Adipocyte (in vitro differentiated cells): ENCODE measurements at regions not wholly inside any gene's neighbourhood (a gene's known extent, or its start where the extent isn't known, plus 50 kb on each side); places are given as distances from the start of the nearest gene placed in this dataset.
A peak's percentile ranks its signal among the peaks of the same experiment; 100 is the strongest.

ENCODE experiments used
- DNase-seq: peaks from one replicate; pipeline ENCODE4 v3.0.0-alpha.2; 2015; ENCODE audit warnings: low read depth
- H3K27me3 ChIP-seq: replicated peaks from 2 replicates; pipeline ENCODE4 v1.7.0; 2013; ENCODE audit warnings: mild to moderate bottlenecking, low read length, moderate library complexity; ENCODE audit not compliant: control insufficient read depth, insufficient read depth
- H3K36me3 ChIP-seq: 2 replicates; pipeline ENCODE4 v1.7.0; 2013; ENCODE audit warnings: low read length, mild to moderate bottlenecking, moderate library complexity; ENCODE audit not compliant: control insufficient read depth, insufficient read depth, severe bottlenecking
- H3K4me1 ChIP-seq: 2 replicates; pipeline ENCODE4 v1.7.0; 2013; ENCODE audit warnings: mild to moderate bottlenecking, low read length, moderate library complexity; ENCODE audit not compliant: control insufficient read depth, insufficient read depth
- H3K4me3 ChIP-seq: 2 replicates; pipeline ENCODE4 v1.7.0; 2013; ENCODE audit warnings: mild to moderate bottlenecking, low read length, moderate library complexity
- H3K9ac ChIP-seq: 2 replicates; pipeline ENCODE4 v1.7.0; 2013; ENCODE audit warnings: mild to moderate bottlenecking, low read length, moderate library complexity
- H3K9me3 ChIP-seq: 2 replicates; pipeline ENCODE4 v1.7.0; 2013; ENCODE audit warnings: mild to moderate bottlenecking, low read length, moderate library complexity; ENCODE audit not compliant: control insufficient read depth

DNA sequence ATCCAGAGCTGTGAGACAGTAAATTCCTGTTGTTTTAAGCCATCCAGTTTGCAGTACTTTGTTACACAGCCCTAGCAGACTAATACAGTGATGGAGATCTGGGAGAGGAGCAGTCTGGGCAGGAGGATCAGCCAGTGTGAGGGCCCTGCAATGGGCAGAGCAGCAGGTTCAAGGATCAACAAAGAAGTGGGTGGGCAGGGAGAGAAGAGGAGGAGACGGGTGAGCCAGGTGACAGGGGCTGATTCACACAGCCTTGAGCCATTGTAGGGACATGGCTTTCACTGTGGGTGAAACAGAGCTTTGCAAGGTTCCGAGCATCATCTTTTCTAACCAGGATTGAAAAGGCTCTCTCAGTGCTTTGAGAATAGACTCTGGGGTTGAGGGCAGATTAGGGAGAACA is 88.2 kb upstream of the MVB12B start:
- no peak for DNase-seq
- Histone ChIP-seq H3K4me1 (no peaks in the 10 kb centered on the region), H3K27me3 (peaks cover 8% of the 10 kb centered on the region), H3K9ac (no peak overlapping the region), H3K9me3 (peaks cover 20% of the 10 kb centered on the region), H3K36me3 (no peaks in the 10 kb centered on the region), H3K4me3 (no peak overlapping the region)

GRCh38 chr9:126239515-126239914 is 87.1 kb upstream of the MVB12B start:
- peaks cover 28% of the 10 kb centered on the region for H3K9me3 ChIP-seq
- H3K4me3 ChIP-seq, result no peak overlapping the region
- no peaks in the 10 kb centered on the region for H3K4me1 ChIP-seq
- DNase-seq, result no peak
- no peak overlapping the region for H3K9ac ChIP-seq
- H3K36me3 ChIP-seq, result no peaks in the 10 kb centered on the region
- peaks cover 3% of the 10 kb centered on the region for H3K27me3 ChIP-seq

- Histone ChIP-seq H3K9ac (no peak overlapping the region), H3K4me3 (no peak overlapping the region), H3K27me3 (no peaks in the 10 kb centered on the region), H3K9me3 (peaks cover 36% of the 10 kb centered on the region), H3K36me3 (no peaks in the 10 kb centered on the region), H3K4me1 (no peaks in the 10 kb centered on the region)
- DNase-seq, result no peak
These were observed 85.8 kb upstream of the MVB12B start for GRCh38 chr9:126240835-126241234.

- Histone ChIP-seq H3K9ac (no peak overlapping the region), H3K4me3 (no peak overlapping the region), H3K27me3 (no peaks in the 10 kb centered on the region), H3K4me1 (peaks cover 7% of the 10 kb centered on the region), H3K9me3 (peaks cover 17% of the 10 kb centered on the region), H3K36me3 (no peaks in the 10 kb centered on the region)
- DNase-seq, result peak; percentile 46
These were observed 77.9 kb upstream of the MVB12B start for GRCh38 chr9:126248680-126249079.

DNA sequence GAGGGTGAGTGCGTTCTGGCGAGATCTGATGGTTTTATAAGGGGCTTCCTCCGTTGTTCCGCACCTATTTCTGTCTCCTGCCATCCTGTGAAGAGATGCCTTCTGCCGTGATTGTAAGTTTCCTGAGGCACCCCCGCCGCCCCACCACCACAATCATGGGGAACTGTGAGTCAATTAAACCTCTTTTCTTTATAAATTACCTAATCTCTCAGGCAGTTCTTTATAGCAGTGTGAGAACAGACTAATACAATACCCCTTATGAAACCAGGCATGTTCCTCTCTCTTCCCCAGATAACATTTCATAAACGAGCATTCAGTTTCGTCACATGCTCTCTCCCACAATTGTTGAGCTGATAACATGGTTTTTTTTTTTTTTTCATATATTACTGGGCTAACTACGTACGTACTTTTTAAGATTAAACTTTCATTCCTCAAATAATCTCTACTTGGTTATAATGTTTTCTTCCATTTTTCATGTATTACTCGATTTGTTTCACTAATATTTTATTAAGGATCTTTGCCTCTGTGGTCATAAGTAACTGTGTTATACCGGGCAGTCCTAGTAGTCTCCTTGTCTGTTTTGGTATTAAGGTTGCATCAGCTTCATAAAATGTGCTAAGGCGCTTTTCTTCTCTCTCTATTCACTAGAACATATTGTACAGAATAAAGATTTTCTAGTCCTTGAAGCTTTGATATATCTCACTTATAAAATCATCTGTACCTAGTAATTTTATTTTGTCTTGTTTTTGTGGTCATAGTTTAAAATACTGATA is 64.9 kb upstream of the MVB12B start:
- Histone ChIP-seq H3K9ac (no peak overlapping the region), H3K4me1 (no peaks in the 10 kb centered on the region), H3K27me3 (peaks cover 24% of the 10 kb centered on the region), H3K36me3 (no peaks in the 10 kb centered on the region), H3K4me3 (no peak overlapping the region), H3K9me3 (peaks cover 13% of the 10 kb centered on the region)
- no peak for DNase-seq

GRCh38 chr9:126262738-126263137 is 63.9 kb upstream of the MVB12B start:
- Histone ChIP-seq H3K9ac (no peak overlapping the region), H3K4me3 (no peak overlapping the region), H3K36me3 (no peaks in the 10 kb centered on the region), H3K9me3 (peaks cover 13% of the 10 kb centered on the region), H3K27me3 (peaks cover 29% of the 10 kb centered on the region), H3K4me1 (no peaks in the 10 kb centered on the region)
- no peak for DNase-seq

- no peak for DNase-seq
- no peak overlapping the region for H3K9ac ChIP-seq
- no peaks in the 10 kb centered on the region for H3K4me1 ChIP-seq
- H3K4me3 ChIP-seq, result no peak overlapping the region
- H3K9me3 ChIP-seq, result peaks cover 23% of the 10 kb centered on the region
- peaks cover 39% of the 10 kb centered on the region for H3K27me3 ChIP-seq
- no peaks in the 10 kb centered on the region for H3K36me3 ChIP-seq
These were observed 56.1 kb upstream of the MVB12B start for GRCh38 chr9:126270556-126270955.

DNA sequence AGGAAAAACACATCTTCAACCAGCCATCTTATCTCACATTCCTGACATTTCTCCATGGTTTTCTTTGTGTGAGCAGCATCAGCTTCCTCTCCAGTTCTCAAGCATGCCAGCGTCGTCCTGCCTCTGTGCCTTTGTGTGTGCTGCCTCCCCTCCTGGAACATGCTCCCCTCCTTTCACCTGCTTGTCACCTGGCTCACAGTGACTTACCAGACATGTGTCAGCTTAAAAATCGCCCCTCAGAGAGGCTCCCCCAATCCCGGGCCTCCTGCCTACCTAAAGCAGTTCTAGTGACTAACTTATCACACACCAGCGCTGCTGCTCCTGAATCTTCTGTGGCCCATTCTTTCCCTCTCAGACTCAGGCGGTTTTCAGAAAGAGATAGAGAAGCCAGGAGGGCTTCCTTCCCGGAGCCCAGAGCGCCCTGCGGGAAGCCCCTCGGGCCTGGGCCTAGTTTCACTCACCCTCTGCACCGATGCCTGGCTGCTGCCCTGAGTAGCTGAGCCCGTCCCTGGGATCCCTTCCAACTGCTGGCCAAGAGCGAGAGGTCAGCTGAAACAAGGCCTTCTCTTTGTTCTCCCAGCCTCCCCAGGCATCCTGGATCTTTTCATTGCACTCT is 51.1 kb upstream of the MVB12B start:
- Histone ChIP-seq H3K4me3 (no peak overlapping the region), H3K36me3 (no peaks in the 10 kb centered on the region), H3K4me1 (no peaks in the 10 kb centered on the region), H3K27me3 (peaks cover 12% of the 10 kb centered on the region), H3K9ac (no peak overlapping the region), H3K9me3 (peaks cover 41% of the 10 kb centered on the region)
- no peak for DNase-seq

DNA sequence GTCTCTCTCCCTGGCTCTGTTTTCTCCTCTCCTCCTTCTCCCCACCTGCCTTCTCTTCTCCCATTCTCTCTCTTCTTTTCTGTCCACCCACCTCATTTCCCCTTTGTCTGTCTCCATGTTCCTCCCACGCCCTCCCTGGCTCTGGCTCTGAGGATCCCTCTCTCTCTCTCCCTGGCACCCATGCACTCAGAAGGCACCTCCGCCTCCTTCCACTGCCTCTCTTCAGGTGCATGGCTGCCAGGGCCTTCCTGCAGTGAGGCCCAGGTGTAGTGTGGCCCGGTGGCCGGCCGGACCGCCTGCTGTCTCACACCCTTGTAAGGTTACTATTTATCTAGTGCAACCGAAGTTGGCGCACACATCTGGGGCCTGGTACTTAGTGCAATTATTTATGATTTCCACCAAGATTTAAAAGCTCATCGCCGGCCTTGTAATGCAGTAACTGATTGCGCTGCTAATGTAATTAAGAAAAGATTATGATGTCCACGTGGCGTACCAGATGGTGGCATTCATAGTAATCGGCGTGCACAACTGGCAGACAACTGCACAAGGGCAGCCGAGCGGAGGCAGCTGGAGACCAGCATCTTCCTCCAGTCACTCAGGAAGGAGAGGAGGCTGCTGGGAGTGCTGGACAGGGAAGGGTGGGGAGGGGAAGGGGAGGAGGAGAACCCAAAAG is 50.4 kb upstream of the MVB12B start:
- H3K36me3 ChIP-seq, result no peaks in the 10 kb centered on the region
- DNase-seq, result no peak

More for the DNA sequence above, 50.4 kb upstream of the MVB12B start:
- Histone ChIP-seq H3K27me3 (peaks cover 11% of the 10 kb centered on the region), H3K4me1 (no peaks in the 10 kb centered on the region), H3K9me3 (peaks cover 44% of the 10 kb centered on the region), H3K9ac (no peak overlapping the region), H3K4me3 (no peak overlapping the region)
